HepG2 (cell line): ENCODE measurements at regions not wholly inside any gene's neighbourhood (a gene's known extent, or its start where the extent isn't known, plus 50 kb on each side); places are given as distances from the start of the nearest gene placed in this dataset.

Source experiments
- ATAC-seq: fragments of 200-7000 bp; cut with Tn5 transposase; 3 replicates; pipeline ENCODE4 v1.9.1; 2020; ENCODE audit warnings: mild to moderate bottlenecking, moderate library complexity
- BruUV-seq: library from RNA; stranded (reverse); fragments of 400-500 nt; replicated peaks from 2 replicates; lab custom pipeline; 2021; lab: Mats Ljungman, UMichigan
- CTCF ChIA-PET: fragments of 300-600 bp; formaldehyde crosslinking; extraction: SDS; loops from one replicate; lab custom pipeline; 2021; ENCODE audit warnings: low total read pairs, inconsistent platforms, low intra/inter-chr PET ratio; lab: Yijun Ruan, JAX
- POLR2A ChIA-PET: fragments of 350-600 bp; sonication (Branson Sonifier 250); formaldehyde crosslinking; loops from one replicate; lab custom pipeline; 2020; ENCODE audit warnings: antibody characterized with exemption, inconsistent platforms; lab: Yijun Ruan, JAX
- DNase-seq: peaks from one replicate; pipeline ENCODE4 v3.0.0-alpha.2; 2015; ENCODE audit warnings: low spot score
- FAIRE-seq: peaks from 3 replicates; lab custom pipeline; 2011; peaks lifted over from hg19 to GRCh38; lab: Jason Lieb, UNC
- H2AFZ ChIP-seq: one replicate; pipeline ENCODE4 v1.6.1; 2011; ENCODE audit warnings: low read length, inconsistent platforms
- H3K27ac ChIP-seq: fragments of 300-600 bp; 3 replicates; pipeline ENCODE4 v1.8.0; 2011; ENCODE audit warnings: mixed run types, mild to moderate bottlenecking, mixed read lengths, low read length, inconsistent platforms; ENCODE audit not compliant: insufficient read depth; ENCODE audit errors: extremely low read length
- H3K27me3 ChIP-seq, 2 experiments: fragments of 200-600 bp in 1 of 2; 2 replicates in 1 of 2; 3 replicates in 1 of 2; pipeline versions ENCODE4 v1.6.0 to v1.8.0; 2011; ENCODE audit warnings: low read length in 2 of 2, mild to moderate bottlenecking in 2 of 2, moderate library complexity in 2 of 2, inconsistent platforms in 1 of 2; ENCODE audit not compliant: insufficient read depth in 2 of 2, control insufficient read depth in 1 of 2
- H3K36me3 ChIP-seq, 2 experiments: fragments of 200-600 bp in 1 of 2; replicated peaks in 1 of 2; 2 replicates in 1 of 2; 3 replicates in 1 of 2; pipeline versions ENCODE4 v1.5.1 to v1.8.0; 2011; ENCODE audit warnings: low read length in 2 of 2, inconsistent platforms in 1 of 2; ENCODE audit not compliant: insufficient read depth in 2 of 2, control insufficient read depth in 1 of 2
- H3K4me1 ChIP-seq: 2 replicates; pipeline ENCODE4 v1.5.1; 2012; ENCODE audit warnings: low read length, inconsistent platforms; ENCODE audit not compliant: insufficient read depth
- H3K4me2 ChIP-seq: 2 replicates; pipeline ENCODE4 v1.6.0; 2011; ENCODE audit warnings: low read depth, low read length, inconsistent platforms
- H3K4me3 ChIP-seq, 3 experiments: fragments of 200-600 bp in 1 of 3; sonication (generic), shearing (Covaris generic) in 1 of 3; replicated peaks in 1 of 3; 2 replicates each; pipeline ENCODE4 v1.5.1; 2011 to 2016; ENCODE audit warnings: low read length in 3 of 3, inconsistent platforms in 2 of 3, low read depth in 2 of 3, mild to moderate bottlenecking in 2 of 3, control low read depth in 1 of 3, mixed read lengths in 1 of 3; ENCODE audit not compliant: insufficient read depth in 1 of 3
- H3K79me2 ChIP-seq: one replicate; pipeline ENCODE4 v1.6.1; 2011; ENCODE audit warnings: low read length, inconsistent platforms; ENCODE audit not compliant: insufficient read depth
- H3K9ac ChIP-seq: 2 replicates; pipeline ENCODE4 v1.6.0; 2011; ENCODE audit warnings: mild to moderate bottlenecking, low read depth, low read length, inconsistent platforms; ENCODE audit not compliant: insufficient read depth
- H3K9me3 ChIP-seq: 2 replicates; pipeline ENCODE4 v1.5.1; 2012; ENCODE audit warnings: mild to moderate bottlenecking, low read length
- H4K20me1 ChIP-seq: 2 replicates; pipeline ENCODE4 v1.6.0; 2011; ENCODE audit warnings: inconsistent platforms, mild to moderate bottlenecking, low read length, moderate library complexity; ENCODE audit not compliant: insufficient read depth
- CEBPB ChIP-seq: IDR thresholded peaks from 2 replicates; pipeline ENCODE4 v1.6.1; 2011; ENCODE audit warnings: low read depth, low read length, improper control_type of control experiment, borderline replicate concordance
- GLI4 ChIP-seq: sonication (generic); formaldehyde crosslinking; IDR thresholded peaks from 2 replicates; pipeline ENCODE4 v1.5.1; 2020; ENCODE audit warnings: missing genetic modification reagents, mild to moderate bottlenecking, moderate library complexity, borderline replicate concordance
- JUN ChIP-seq: sonication (generic); formaldehyde crosslinking; IDR thresholded peaks from 2 replicates; pipeline ENCODE4 v1.4.0; 2020; ENCODE audit warnings: mild to moderate bottlenecking, missing genetic modification reagents
- KDM2A ChIP-seq: sonication (generic); formaldehyde crosslinking; IDR thresholded peaks from 2 replicates; pipeline ENCODE4 v1.4.0; 2020; ENCODE audit warnings: low read depth, missing genetic modification reagents, borderline replicate concordance
- MIER2 ChIP-seq: IDR thresholded peaks from 2 replicates; pipeline ENCODE4 v1.6.1; 2016; ENCODE audit warnings: missing biosample characterization, missing genetic modification reagents
- NFE2L1 ChIP-seq: sonication (generic); formaldehyde crosslinking; IDR thresholded peaks from 2 replicates; pipeline ENCODE4 v1.4.0; 2020; ENCODE audit warnings: missing genetic modification reagents, mild to moderate bottlenecking, borderline replicate concordance
- POLR2AphosphoS5 ChIP-seq: IDR thresholded peaks from 2 replicates; pipeline ENCODE4 v1.6.1; 2012; ENCODE audit warnings: low read depth, low read length
- RFX3 ChIP-seq: IDR thresholded peaks from 2 replicates; pipeline ENCODE4 v1.6.1; 2016; ENCODE audit warnings: missing biosample characterization, missing genetic modification reagents
- RFX5 ChIP-seq: IDR thresholded peaks from 2 replicates; pipeline ENCODE4 v1.6.1; 2011; ENCODE audit warnings: low read depth, low read length, improper control_type of control experiment
- ZEB1 ChIP-seq: IDR thresholded peaks from 2 replicates; pipeline ENCODE4 v1.6.1; 2012; ENCODE audit warnings: mild to moderate bottlenecking, low read depth, inconsistent platforms; ENCODE audit not compliant: insufficient replicate concordance
- ZFP82 ChIP-seq: sonication (generic); formaldehyde crosslinking; IDR thresholded peaks from 2 replicates; pipeline ENCODE4 v1.5.1; 2020; ENCODE audit warnings: mild to moderate bottlenecking, missing genetic modification reagents, borderline replicate concordance
- ZNF207 ChIP-seq: fragments of 450-650 bp; IDR thresholded peaks from 2 replicates; pipeline ENCODE4 v1.6.1; 2016; ENCODE audit warnings: antibody characterized with exemption, borderline replicate concordance
- ZNF468 ChIP-seq: sonication (generic); formaldehyde crosslinking; IDR thresholded peaks from 2 replicates; pipeline ENCODE4 v1.8.0; 2022; ENCODE audit warnings: mild to moderate bottlenecking, moderate library complexity, missing genetic modification reagents
- ZNF550 ChIP-seq: sonication (generic); formaldehyde crosslinking; IDR thresholded peaks from 2 replicates; pipeline ENCODE4 v1.4.0; 2020; ENCODE audit warnings: mild to moderate bottlenecking, missing genetic modification reagents, borderline replicate concordance
- ZNF687 ChIP-seq: sonication (generic); formaldehyde crosslinking; IDR thresholded peaks from 2 replicates; pipeline ENCODE4 v1.5.1; 2020; ENCODE audit warnings: mild to moderate bottlenecking, missing genetic modification reagents, moderate library complexity
- ZNF761 ChIP-seq: sonication (generic); formaldehyde crosslinking; conservative IDR thresholded peaks from 2 replicates; pipeline ENCODE4 v1.4.0; 2020; ENCODE audit warnings: mild to moderate bottlenecking, missing genetic modification reagents
- ZNF772 ChIP-seq: sonication (generic); formaldehyde crosslinking; IDR thresholded peaks from 2 replicates; pipeline ENCODE4 v1.5.0; 2020; ENCODE audit warnings: mild to moderate bottlenecking, missing genetic modification reagents
- ZNF780A ChIP-seq: sonication (generic); formaldehyde crosslinking; IDR thresholded peaks from 2 replicates; pipeline ENCODE4 v1.8.0; 2022; ENCODE audit warnings: mild to moderate bottlenecking, missing genetic modification reagents, moderate library complexity
- ZNF816 ChIP-seq: sonication (generic); formaldehyde crosslinking; IDR thresholded peaks from 2 replicates; pipeline ENCODE4 v1.8.0; 2022; ENCODE audit warnings: missing genetic modification reagents, mild to moderate bottlenecking, borderline replicate concordance
- WGBS: methylation state at CpG from one replicate; pipeline ENCODE4 v1.1.6; 2017; ENCODE audit warnings: low lambda C conversion rate; 5-methylcytosine and 5-hydroxymethylcytosine counted together
- in situ Hi-C: cut with HindIII; loops from 2 replicates; pipeline ENCODE4 v1.10.0; 2017; ENCODE audit warnings: low pct_unique_long_range_greater_than_20kb; ENCODE audit not compliant: extremely low pct_ligation_motif_present
- intact Hi-C: fragments of 100-400 bp; cut with micrococcal nuclease; formaldehyde crosslinking; loops from one replicate; pipeline ENCODE4 v1.10.0; 2022; ENCODE audit not compliant: unreplicated experiment
- TF ChIP-seq, protein P1 (sequence below): sonication (generic); formaldehyde crosslinking; IDR thresholded peaks from 2 replicates; pipeline ENCODE4 v1.4.0; 2020; ENCODE audit warnings: low read depth, mild to moderate bottlenecking, missing genetic modification reagents

DNA sequence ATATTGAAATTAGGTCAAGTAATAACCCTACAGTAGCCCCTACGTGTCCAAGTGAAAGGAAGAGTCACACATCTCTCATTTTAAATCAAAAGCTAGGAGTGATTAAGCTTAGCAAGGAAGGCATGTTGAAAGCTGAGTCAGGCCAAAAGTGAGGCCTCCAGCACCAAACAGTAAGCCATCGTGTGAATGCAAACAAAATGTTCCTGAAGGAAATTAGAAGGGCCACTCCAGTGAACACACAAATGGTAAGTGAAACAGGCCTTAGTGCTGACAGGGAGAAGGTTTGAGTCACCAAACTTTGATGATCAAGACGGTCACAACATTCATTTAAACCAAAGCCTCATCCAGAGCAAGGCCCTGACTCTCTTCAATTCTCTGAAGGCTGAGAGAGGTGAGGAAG is 127.2 kb downstream of the SHANK2 start:
- Histone ChIP-seq H3K4me1 (no peaks in the 10 kb centered on the region), H4K20me1 (peaks cover 9% of the 10 kb centered on the region; the same call in 1 of the 2 replicates), H2AFZ (no peak overlapping the region), H3K9me3 (no peaks in the 10 kb centered on the region), H3K4me2 (no peak overlapping the region), H3K27ac (no peak overlapping the region), H3K9ac (no peak overlapping the region), H3K36me3 (peaks cover 10 to 23% of the 10 kb centered on the region in 2 experiments; a peak in 4 of 5 replicates), H3K79me2 (no peaks in the 10 kb centered on the region), H3K27me3 (no peaks in the 10 kb centered on the region), H3K4me3 (no peak overlapping the region)
- no peak for DNase-seq
- in situ Hi-C loops (no loop called here), intact Hi-C loops (no loop called here)
- ChIA-PET CTCF (no interaction called here), POLR2A (no interaction called here)
- WGBS, result 95% methylated on average over 3 of the region's 3 CpGs
- no peak for ATAC-seq
- FAIRE-seq, result no peak
- TF ChIP-seq ZEB1 (no peak), ZNF772 (CRISPR knock-in tag) (no peak), ZNF550 (CRISPR knock-in tag) (no peak), KDM2A (CRISPR knock-in tag) (no peak), ZNF468 (CRISPR knock-in tag) (no peak), RFX3 (no peak), POLR2AphosphoS5 (no peak), ZFP82 (CRISPR knock-in tag) (no peak), ZNF780A (CRISPR knock-in tag) (no peak), JUN (CRISPR knock-in tag) (no peak), MIER2 (CRISPR knock-in tag) (no peak), RFX5 (no peak), CEBPB (no peak), ZNF687 (CRISPR knock-in tag) (no peak), GLI4 (CRISPR knock-in tag) (no peak), ZNF207 (no peak), ZNF816 (CRISPR knock-in tag) (no peak), NFE2L1 (CRISPR knock-in tag) (no peak), ZNF761 (no peak)
- TF ChIP-seq, protein P1, sequence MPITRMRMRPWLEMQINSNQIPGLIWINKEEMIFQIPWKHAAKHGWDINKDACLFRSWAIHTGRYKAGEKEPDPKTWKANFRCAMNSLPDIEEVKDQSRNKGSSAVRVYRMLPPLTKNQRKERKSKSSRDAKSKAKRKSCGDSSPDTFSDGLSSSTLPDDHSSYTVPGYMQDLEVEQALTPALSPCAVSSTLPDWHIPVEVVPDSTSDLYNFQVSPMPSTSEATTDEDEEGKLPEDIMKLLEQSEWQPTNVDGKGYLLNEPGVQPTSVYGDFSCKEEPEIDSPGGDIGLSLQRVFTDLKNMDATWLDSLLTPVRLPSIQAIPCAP (CRISPR knock-in tag), result no peak
- BruUV-seq, result no TSS peak
